ENCODE measurements at regions not wholly inside any gene's neighbourhood (a gene's known extent, or its start where the extent isn't known, plus 50 kb on each side); places are given as distances from the start of the nearest gene placed in this dataset.

GRCh38 chr18:76771192-76771799 lies 51.1 kb upstream of the ZNF236 start:
- DNase-seq: no peak

- no peak for DNase-seq
These were observed 54.4 kb upstream of the ZNF236 start for GRCh38 chr18:76767954-76768353.

DNA sequence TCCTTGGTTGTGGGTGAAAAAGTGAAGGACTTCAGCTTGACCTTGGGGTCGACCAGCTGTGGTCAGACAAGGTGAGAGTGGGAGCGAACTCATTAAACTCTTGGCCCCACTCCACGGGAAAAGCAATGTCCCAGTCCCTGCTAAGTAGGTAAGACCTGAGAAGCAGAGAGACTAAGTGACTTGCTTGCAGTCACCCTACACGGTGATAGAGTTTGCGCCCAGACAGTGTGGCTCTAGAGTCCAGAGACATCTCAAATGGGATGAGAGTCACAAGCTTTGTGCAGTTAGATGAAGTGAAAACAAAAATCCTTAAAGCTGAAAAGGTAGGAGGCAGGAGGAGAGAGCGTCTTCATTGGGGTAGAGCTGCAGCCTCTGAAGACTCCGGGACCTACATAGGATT lies 55.9 kb upstream of the ZNF236 start:
- no peak for DNase-seq

GRCh38 chr18:76765649-76766048 lies 56.7 kb upstream of the ZNF236 start:
- no peak for DNase-seq

- DNase-seq: no peak
These were observed 58.0 kb upstream of the ZNF236 start for GRCh38 chr18:76764291-76764901.

- DNase-seq: no peak
These were observed 63.3 kb upstream of the ZNF236 start for GRCh38 chr18:76759056-76759455.

GRCh38 chr18:76757925-76758324 lies 64.4 kb upstream of the ZNF236 start:
- no peak for DNase-seq

DNA sequence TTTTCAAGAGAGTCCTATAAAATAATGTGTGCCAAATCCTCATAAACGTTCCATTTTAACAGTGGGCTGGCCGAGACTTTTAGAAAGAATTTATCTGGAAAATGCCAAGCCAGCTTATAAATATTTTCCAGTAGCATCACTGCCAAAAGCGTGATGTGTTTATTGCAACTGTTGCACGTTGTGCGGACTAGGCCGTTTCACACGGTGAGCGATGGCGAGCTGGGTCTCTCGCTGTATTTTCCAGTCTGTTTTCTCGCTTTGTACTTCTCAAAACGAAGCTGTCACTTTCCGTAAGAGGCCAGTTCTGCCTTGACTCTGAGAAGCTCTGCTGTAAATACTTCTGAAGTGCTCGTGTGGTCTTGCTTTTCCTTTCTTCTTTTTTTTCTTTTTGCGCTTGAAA lies 65.0 kb upstream of the ZNF236 start:
- DNase-seq: no peak

- no peak for DNase-seq
These were observed 65.7 kb upstream of the ZNF236 start for GRCh38 chr18:76756531-76757253.

DNA sequence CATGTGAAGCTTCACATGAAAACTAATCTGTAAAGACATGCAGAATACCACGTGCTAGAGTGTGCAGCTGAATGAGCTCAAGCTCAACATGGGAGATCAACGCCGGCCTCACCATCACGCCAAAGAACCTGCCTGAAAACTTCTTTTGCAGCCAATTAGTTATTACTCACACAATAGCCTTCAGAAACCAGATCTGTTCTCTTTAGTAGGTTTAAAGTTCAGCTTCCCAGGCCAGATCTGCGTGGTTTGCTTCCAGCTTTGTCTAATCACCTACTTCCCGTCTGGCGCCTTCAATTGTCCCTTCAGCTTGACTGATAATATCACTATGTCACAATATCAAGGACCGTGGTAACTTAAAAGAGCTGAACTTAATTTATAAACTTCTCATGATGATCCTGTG lies 68.0 kb upstream of the ZNF236 start:
- DNase-seq: no peak

DNA sequence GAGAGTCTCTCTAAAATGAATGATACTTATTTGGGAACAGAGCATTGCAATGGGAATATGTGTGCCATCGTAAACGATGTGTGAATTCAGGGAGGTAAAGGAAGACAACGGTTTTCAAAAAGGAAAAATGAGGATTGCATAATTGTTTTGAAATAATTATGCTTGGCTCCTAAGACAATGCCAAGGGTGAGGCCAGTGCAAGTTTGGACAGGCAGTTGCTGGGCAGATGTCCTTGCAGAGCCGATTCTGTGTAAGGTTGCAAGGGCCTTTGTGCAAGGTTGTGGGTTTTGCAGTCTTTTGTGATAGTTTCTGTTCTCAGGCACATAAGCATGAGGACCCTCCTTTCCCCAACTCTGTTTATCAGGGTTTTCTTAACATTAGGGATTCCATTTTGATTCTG lies 70.0 kb upstream of the ZNF236 start:
- DNase-seq: no peak

DNA sequence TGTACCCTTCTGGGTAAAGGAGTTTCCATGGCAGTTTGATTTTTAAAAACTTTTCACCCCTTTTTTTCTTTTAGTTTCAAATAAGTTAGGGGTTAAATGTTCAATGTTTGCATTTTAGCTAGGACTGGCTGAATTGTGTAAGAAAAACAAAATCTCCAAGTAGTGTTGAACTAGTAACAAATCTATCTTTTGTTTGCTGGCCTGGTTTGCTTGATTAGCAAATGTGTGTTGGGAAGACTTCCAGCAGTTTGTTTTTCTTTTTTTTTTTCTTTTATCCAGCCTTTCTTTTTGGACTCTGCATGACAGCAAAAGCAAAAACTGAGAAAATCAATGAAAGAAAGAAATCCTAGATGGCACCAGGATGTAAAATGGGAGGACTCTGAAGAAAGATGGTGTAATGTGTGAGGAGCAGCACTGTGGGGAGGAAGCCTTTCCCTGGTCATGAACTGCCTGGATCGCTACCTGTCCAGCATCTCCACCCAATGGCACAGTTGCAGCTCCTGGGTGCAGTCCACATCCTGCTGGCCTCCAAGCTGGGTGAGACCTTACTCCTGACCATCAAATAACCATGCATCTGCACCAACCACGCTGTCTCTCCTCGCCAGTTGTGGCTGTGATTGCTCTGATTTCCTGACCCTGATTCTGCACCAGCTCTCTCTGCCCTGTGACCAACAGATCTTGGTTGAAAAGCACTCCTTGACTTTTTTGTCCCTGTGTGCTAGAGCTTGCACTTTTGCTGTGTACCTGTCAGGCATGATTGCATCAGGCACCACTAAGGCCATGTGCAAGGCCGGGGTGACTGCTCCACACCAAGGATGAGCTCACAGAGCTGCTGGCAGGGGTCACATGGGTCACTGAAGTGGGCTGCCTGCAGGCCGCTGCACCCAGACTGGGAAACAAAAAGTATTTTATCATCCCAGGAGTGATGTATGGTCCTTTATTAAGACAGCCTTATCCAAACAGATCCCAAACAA lies 71.2 kb upstream of the ZNF236 start:
- DNase-seq: no peak

DNA sequence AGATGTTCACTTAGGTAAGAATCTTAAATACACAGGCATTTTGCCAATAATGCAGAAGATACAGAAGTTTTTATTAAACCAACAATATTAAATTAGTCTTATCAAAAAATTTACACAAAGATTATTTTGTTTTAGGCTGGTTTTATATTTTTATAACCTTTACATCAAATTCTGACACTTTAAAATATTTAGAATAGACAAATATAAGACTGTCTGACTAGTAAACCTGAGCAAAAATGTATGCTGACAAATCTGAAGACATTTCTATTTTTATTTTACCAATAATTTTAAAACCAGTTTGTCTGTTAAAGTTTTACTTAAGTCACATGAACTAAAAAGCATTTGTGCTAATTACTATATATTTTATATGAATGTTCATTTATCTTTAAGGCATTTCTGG lies 72.1 kb upstream of the ZNF236 start:
- DNase-seq: no peak

DNA sequence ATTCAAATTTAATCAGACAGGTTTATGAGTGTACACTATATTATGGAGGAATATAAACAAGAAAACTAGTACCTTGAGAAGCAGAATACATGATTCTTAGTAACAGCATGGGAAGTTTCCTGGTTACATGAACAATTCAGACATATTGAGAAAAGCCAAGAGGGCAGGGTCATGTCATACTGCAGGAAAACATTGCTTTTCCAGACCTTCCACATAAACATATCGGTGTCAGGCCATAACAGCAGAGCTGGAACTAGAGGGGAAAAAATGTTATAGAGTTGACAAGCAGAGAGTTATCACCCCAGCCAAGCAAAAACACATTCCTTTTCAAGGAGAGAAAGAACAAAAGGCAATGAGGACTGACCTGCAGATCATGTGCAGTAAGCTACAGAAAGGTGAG lies 74.7 kb upstream of the ZNF236 start:
- no peak for DNase-seq

- no peak for DNase-seq
These were observed 81.0 kb upstream of the ZNF236 start for GRCh38 chr18:76741346-76741745.

DNA sequence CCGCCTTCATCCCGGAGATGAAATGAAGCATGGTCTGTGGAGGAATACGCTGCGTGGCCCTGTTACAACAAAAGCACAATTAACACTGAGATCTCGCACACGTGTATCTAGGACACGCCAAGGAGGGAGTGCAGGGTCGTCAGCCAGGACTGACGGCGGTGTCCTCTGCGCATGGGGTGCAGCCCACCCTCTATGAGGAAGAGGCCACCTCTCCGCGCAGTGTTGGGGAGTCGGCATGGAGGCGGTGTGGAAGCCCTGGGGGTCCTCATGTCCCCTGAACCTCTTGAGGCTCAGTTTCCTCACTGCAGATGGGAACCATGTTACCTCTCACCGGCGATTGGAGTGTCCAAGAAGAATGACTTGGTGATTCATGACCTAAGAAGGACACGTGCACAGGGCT lies 86.0 kb upstream of the ZNF236 start:
- no peak for DNase-seq

DNA sequence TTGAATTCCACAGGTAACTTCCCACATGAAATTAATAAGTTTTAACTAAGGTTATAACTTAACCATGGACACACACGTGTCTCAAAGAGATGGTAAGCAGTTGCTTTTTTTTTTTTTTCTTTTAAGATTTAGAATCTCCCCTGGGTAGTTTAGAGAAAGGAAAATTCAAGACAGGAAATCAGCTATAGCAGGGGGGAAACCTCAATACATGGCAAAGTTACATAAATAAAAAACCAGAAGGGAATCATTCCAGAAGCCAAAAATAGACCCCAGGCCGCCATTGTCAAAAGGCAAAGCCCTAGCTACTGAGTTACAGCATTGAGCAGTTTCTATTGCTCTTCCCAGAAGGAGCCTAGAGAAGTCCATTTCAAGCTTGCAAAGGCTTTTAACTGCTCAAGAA lies 91.5 kb upstream of the ZNF236 start:
- DNase-seq: no peak

- DNase-seq: no peak
These were observed 94.8 kb upstream of the ZNF236 start for GRCh38 chr18:76727589-76727988.

- no peak for DNase-seq
These were observed 96.9 kb upstream of the ZNF236 start for GRCh38 chr18:76725445-76725844.

- no peak for DNase-seq
These were observed 99.9 kb upstream of the ZNF236 start for GRCh38 chr18:76722224-76723061.

- peak; percentile 50 for DNase-seq
These were observed 101.0 kb upstream of the ZNF236 start for GRCh38 chr18:76721207-76721996.

DNA sequence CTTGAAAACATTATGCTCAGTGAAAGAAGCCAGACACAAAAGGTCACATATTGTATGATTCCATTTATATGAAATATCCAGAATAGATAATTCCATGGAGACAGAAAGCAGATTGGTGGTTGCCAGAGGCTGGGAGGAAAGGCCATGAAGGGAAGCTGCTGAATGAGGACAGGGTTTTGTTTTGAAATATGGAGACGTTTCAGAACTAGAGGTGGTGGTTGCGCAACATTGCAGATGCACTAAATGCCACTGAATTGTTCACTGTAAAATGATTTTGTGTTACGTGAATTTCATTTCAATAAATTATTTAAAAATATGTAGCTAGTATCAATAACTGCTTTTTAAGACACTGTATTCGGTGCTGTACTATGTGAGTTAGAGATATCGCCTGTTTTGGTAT lies 101.7 kb upstream of the ZNF236 start:
- no peak for DNase-seq
